Cardiac fibroblast (primary cell): ENCODE measurements at regions not wholly inside any gene's neighbourhood (a gene's known extent, or its start where the extent isn't known, plus 50 kb on each side); places are given as distances from the start of the nearest gene placed in this dataset.

Source experiments
- DNase-seq, 2 donors: peaks; one replicate each; pipeline versions ENCODE4 v3.0.0 to v3.0.0-alpha.2; 2010; ENCODE audit warnings: low read depth in 2 of 2
- H3K4me3 ChIP-seq, 2 donors: replicated peaks in 1 of 2; 1 replicate in 1 of 2; 2 replicates in 1 of 2; pipeline ENCODE4 v1.5.1; 2011; ENCODE audit warnings: low read depth in 2 of 2, low read length in 2 of 2, mild to moderate bottlenecking in 2 of 2, moderate library complexity in 1 of 2
- TF ChIP-seq, protein P1 (sequence below): IDR thresholded peaks from one replicate; pipeline ENCODE4 v1.5.1; 2011; ENCODE audit warnings: low read depth, mild to moderate bottlenecking, low read length, inconsistent platforms

DNA sequence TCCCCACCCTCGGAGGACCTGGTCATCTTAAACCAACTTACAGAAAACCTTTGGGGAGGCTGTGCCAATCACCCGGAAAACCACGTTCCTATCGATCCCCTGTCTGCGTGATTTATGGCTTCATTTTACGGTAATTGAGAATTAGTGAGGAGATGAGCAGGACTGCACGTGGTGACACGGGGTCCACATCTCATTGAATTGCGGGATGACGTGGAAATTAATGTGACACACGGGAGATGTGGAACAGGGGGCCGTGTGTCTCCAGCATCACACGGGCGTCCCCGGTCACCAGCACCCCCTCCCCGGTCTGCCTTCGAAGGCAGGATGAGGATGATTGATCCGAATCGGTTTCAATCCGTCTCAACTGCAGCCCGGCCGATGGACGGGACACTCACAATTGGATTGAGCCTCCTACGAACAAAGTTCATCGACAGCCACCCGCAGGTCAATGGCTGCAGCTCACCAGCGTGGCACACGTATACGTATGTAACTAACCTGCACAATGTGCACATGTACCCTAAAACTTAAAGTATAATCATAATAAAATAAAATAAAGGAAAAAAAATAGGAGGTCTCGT lies 160.3 kb downstream of the SHOX start:
- no peak for DNase-seq

DNA sequence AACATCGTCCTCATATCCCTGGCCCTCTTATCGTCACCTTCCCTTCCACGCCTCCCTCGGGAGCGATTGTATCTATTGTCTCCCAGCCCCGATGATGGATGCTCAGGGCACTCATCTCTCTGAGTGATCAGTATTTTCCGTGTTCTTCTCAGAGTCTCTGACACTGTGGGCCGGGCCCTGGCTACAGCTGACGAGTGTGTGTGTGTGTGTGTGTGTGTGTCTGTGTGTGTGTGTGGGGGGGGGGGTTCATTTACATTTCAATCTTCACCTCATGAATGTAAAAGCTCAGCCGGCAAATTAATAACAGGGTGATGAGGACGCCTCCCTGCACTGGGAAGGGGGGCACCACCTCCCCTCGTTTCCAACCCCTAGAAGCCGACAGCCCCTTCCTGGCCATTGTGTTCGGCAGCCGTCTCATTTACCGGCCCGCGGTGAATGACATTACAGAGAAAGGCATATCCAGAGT lies 159.5 kb downstream of the SHOX start:
- H3K4me3 ChIP-seq = no peak overlapping the region
- no peak for DNase-seq
- TF ChIP-seq, protein P1, sequence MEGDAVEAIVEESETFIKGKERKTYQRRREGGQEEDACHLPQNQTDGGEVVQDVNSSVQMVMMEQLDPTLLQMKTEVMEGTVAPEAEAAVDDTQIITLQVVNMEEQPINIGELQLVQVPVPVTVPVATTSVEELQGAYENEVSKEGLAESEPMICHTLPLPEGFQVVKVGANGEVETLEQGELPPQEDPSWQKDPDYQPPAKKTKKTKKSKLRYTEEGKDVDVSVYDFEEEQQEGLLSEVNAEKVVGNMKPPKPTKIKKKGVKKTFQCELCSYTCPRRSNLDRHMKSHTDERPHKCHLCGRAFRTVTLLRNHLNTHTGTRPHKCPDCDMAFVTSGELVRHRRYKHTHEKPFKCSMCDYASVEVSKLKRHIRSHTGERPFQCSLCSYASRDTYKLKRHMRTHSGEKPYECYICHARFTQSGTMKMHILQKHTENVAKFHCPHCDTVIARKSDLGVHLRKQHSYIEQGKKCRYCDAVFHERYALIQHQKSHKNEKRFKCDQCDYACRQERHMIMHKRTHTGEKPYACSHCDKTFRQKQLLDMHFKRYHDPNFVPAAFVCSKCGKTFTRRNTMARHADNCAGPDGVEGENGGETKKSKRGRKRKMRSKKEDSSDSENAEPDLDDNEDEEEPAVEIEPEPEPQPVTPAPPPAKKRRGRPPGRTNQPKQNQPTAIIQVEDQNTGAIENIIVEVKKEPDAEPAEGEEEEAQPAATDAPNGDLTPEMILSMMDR = no peak

More for the DNA sequence above, 160.3 kb downstream of the SHOX start:
- TF ChIP-seq, protein P1 = no peak
- H3K4me3 ChIP-seq = no peak overlapping the region

DNA sequence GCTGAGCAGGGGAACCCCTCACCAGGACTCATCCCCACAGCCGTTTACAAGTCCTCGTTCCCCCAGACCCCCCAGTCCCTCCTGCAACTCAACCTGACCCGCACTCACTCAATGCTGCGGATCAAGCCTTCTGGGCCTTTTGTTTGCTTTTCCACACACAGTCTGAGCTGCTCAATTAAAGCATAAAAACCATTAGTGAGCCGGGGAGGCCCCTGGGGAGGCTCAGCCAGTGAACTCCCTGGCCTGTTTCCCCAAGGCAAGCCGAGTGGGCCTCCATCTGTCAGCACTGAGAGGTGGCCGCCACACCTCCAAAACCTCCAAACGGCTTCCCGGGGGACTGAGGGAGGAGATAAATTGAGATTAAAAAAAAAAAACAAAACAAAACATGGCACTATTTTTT lies 158.5 kb downstream of the SHOX start:
- no peak overlapping the region for H3K4me3 ChIP-seq
- DNase-seq = no peak
- TF ChIP-seq, protein P1 = no peak

DNA sequence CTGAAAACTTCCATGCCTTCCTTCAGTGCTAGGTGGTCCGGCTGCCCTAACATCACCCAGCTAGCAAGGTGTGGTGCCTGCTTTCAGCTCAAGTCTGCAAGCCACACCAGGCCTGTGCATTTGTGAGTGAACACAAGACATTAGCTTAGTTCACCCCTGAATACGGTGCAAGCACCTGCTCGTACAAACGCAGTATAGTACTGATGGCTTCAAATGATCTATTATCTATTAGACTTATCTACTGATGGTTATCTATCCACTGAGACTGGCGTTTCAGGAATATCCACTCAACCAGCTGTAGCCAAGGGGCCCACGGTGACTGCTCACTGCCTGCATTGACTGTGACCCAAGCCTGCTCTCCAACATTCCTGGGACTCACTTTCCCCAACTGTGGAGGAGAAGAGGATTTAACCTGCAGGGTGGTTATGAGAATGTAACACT lies 155.9 kb downstream of the SHOX start:
- TF ChIP-seq, protein P1 = no peak
- H3K4me3 ChIP-seq = no peak overlapping the region
- no peak for DNase-seq

DNA sequence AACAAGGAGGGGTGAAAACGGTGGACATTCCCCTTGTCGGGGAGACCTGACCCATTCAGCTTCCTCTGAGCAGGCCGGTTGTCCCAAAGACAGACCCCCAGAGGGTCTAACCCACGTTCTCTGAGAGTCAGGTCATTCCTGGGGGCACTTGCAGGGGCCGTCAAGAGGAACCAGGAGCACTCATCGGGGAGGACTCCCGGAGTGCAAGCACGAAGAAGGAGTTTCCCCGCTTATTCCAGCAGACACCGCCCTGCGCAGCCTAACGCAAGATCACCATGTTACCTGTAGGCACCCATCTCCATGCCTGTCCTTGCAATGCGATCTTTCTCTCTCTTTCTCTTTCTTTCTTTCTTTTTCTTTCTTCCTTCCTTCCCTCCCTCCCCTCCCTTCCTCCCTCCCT lies 154.2 kb downstream of the SHOX start:
- no peak for DNase-seq
- H3K4me3 ChIP-seq = no peak overlapping the region
- TF ChIP-seq, protein P1 = no peak

DNA sequence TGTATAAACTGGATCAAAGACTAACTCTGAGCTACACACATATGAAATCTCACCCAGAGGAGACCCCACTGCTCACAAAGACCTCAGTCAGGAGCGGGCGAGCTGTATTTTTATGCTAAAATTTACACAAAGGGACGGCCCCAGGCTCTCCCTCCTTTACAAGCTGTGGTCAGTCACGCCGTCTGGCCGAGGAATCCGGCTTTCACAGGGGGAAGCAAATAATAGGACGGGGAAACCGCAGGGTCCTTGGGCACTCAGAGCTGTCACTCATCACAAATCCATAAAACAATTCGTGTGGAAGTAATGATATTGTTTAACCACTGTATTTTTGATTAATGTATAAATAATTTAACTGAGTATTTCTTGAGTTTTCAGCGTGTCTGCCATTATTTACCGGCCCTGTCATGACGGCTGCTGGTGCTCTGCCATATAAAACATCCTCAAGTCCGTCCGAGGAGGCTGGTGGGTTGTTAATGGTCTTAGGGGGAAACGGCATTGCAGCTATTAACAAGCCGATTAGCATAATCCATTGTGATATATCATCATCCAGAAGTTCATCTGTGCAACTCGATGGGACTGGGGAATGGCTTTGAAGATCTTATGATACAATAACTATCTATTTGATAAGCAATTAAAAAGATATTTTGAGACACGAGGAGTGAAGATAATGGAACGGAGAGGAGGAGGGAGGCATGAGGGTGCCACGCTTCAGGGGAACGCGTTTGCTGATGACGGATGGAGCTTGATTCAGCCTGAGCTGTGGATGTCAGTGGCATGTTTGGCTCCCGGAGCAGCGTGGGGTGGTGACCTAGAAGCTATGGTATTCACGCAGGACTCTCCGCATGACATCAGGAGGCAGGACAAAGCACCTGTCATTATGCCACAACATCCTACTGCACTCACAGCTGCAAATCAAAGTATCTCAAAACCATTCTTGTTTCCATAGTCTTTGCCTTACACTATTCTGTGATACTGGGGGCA lies 150.9 kb downstream of the SHOX start:
- H3K4me3 ChIP-seq = no peak overlapping the region
- TF ChIP-seq, protein P1 = no peak
- DNase-seq = no peak
